Uterus (tissue), 3 donors: ENCODE measurements at regions not wholly inside any gene's neighbourhood (a gene's known extent, or its start where the extent isn't known, plus 50 kb on each side); places are given as distances from the start of the nearest gene placed in this dataset.

Experiments
- DNase-seq, 2 donors: peaks; one replicate each; pipeline ENCODE4 v3.0.0-alpha.2; 2019 to 2020
- H3K27ac ChIP-seq, 2 donors: fragments of 200-600 bp; sonication (generic); 1 replicate in 1 of 2; 2 replicates in 1 of 2; pipeline ENCODE4 v1.5.1; 2016 to 2018
- H3K27me3 ChIP-seq, 2 donors: fragments of 200-600 bp; sonication (generic); one replicate each; pipeline ENCODE4 v1.5.1; 2018 to 2019; ENCODE audit warnings: control low read depth in 1 of 2
- H3K36me3 ChIP-seq, 2 donors: fragments of 200-600 bp; sonication (generic); one replicate each; pipeline ENCODE4 v1.5.1; 2019; ENCODE audit warnings: control low read depth in 1 of 2
- H3K4me1 ChIP-seq, 2 donors: fragments of 200-600 bp; sonication (generic); one replicate each; pipeline ENCODE4 v1.5.1; 2018 to 2019; ENCODE audit warnings: control low read depth in 1 of 2
- H3K4me3 ChIP-seq, 2 donors: fragments of 200-600 bp; sonication (generic); 1 replicate in 1 of 2; 2 replicates in 1 of 2; pipeline ENCODE4 v1.5.1; 2018 to 2019; ENCODE audit warnings: mild to moderate bottlenecking in 1 of 2
- H3K9me3 ChIP-seq, 2 donors: fragments of 200-600 bp; sonication (generic); one replicate each; pipeline ENCODE4 v1.5.1; 2019; ENCODE audit warnings: control low read depth in 1 of 2
- POLR2A ChIP-seq, 2 donors: fragments of 450-650 bp; IDR thresholded peaks; one replicate each; pipeline ENCODE4 v1.6.1; 2016; ENCODE audit warnings: antibody characterized with exemption in 2 of 2, mild to moderate bottlenecking in 1 of 2, moderate library complexity in 1 of 2
- intact Hi-C: fragments of 100-400 bp; cut with DNase I; formaldehyde crosslinking; loops from one replicate; pipeline ENCODE4 v1.15.1; 2023; ENCODE audit warnings: low total_unique reads
- TF ChIP-seq, protein P1 (sequence below), 4 experiments: fragments of 200-600 bp in 2 of 4; fragments of 450-650 bp in 2 of 4; sonication (generic) in 2 of 4; IDR thresholded peaks; one replicate each; pipeline ENCODE4 v1.5.1; 2016 to 2019; ENCODE audit warnings: antibody characterized with exemption in 4 of 4, mild to moderate bottlenecking in 2 of 4, moderate library complexity in 1 of 4
- donor health status: DM: yes; HTN: yes; CAD: no.

DNA sequence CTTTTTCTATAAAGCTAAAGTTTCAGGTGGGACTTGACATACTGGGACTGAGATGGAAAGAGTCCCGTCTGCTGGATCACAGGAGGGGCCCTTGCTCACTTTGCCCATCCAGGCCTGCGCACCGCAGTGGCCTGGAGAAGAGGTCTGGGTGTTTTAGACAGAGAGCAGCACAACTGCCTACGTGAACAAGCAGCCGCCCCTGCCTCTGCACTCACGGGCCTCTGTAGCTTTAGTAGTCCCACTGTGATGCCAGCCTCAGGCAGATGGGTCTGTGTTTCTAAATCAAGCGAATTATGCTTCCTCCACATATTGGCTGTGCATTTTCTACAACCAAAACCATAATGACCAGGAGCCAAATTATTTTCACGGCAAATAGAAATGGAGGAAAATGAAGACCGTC is 184.8 kb upstream of the FOXQ1 start:
- no peaks in the 10 kb centered on the region for H3K27me3 ChIP-seq
- H3K4me1 ChIP-seq: no peaks in the 10 kb centered on the region
- no peak for DNase-seq
- TF ChIP-seq, protein P1, sequence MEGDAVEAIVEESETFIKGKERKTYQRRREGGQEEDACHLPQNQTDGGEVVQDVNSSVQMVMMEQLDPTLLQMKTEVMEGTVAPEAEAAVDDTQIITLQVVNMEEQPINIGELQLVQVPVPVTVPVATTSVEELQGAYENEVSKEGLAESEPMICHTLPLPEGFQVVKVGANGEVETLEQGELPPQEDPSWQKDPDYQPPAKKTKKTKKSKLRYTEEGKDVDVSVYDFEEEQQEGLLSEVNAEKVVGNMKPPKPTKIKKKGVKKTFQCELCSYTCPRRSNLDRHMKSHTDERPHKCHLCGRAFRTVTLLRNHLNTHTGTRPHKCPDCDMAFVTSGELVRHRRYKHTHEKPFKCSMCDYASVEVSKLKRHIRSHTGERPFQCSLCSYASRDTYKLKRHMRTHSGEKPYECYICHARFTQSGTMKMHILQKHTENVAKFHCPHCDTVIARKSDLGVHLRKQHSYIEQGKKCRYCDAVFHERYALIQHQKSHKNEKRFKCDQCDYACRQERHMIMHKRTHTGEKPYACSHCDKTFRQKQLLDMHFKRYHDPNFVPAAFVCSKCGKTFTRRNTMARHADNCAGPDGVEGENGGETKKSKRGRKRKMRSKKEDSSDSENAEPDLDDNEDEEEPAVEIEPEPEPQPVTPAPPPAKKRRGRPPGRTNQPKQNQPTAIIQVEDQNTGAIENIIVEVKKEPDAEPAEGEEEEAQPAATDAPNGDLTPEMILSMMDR (IDR thresholded peaks at IDR 0.05): no peak
- TF ChIP-seq POLR2A (IDR thresholded peaks at IDR 0.05): no peak
- no peak overlapping the region for H3K4me3 ChIP-seq
- H3K36me3 ChIP-seq: no peaks in the 10 kb centered on the region
- no peak overlapping the region for H3K27ac ChIP-seq
- no peaks in the 10 kb centered on the region for H3K9me3 ChIP-seq
- intact Hi-C loops: no loop called here

DNA sequence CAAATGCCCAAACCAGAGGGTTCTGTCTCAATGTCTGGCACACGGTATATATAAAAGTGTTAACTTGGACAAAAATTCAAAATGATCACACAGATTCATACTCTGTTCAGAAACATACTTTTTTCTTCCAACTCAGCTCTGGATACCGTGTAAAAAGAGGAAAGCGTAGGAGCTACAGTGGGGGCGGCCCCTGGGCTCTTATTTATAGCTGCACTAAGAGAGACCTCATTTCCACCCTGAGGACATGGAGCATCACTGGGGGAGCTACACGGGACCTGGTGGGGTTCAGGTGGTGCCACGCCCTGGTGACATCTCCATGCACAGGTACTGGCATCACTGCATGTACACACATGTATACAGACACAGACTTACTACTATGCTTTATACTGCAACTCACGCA is 185.9 kb upstream of the FOXQ1 start:
- TF ChIP-seq, protein P1 (IDR thresholded peaks at IDR 0.05): no peak
- TF ChIP-seq POLR2A (IDR thresholded peaks at IDR 0.05): no peak
- intact Hi-C loops: no loop called here
- no peak for DNase-seq
- Histone ChIP-seq H3K4me3 (no peak overlapping the region), H3K9me3 (no peaks in the 10 kb centered on the region), H3K27ac (no peak overlapping the region), H3K4me1 (no peaks in the 10 kb centered on the region), H3K36me3 (no peaks in the 10 kb centered on the region), H3K27me3 (no peaks in the 10 kb centered on the region)

DNA sequence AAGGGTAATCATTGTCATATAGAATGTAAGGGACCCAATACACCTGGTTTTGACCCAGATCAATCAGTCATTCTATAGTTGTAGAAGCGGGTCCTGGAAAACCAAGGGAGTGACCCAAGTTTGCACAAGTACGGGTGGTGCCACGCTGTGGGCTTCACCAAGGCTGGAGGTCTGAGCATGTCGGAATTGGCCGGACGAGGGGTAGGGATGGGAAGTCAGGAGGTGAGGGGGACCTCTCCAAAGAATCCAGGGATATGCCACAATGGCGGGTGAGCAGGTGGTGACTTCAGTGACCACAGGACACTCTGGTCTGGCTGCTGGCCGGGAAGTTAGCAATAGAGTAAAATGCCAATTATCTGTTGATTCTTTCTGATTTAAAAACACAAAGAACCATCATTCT is 186.6 kb upstream of the FOXQ1 start:
- TF ChIP-seq, protein P1 (IDR thresholded peaks at IDR 0.05): no peak
- no peak for TF ChIP-seq POLR2A (IDR thresholded peaks at IDR 0.05)
- no peak for DNase-seq

DNA sequence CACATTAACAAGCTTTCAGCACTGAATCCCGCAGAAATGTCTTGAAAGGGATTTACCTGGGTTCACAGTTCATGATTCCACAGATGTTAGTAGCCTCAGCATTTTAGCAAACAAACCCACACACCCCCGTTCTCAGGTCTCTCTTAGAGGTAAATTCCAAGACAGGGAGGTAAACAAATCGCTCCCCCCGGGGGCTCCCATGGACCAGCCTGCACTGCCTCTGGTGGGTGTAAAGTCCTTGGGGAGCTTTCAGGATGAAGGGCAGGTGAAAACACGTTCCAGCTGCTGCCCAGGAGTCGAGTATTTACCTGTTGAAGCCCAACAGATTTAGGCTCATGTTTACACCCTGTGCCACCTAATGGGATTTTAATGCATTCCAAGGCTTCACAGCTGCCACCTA is 187.0 kb upstream of the FOXQ1 start:
- Histone ChIP-seq H3K36me3 (no peaks in the 10 kb centered on the region), H3K4me1 (no peaks in the 10 kb centered on the region), H3K4me3 (no peak overlapping the region), H3K9me3 (no peaks in the 10 kb centered on the region), H3K27me3 (no peaks in the 10 kb centered on the region), H3K27ac (no peak overlapping the region)
- TF ChIP-seq, protein P1 (IDR thresholded peaks at IDR 0.05): no peak
- TF ChIP-seq POLR2A (IDR thresholded peaks at IDR 0.05): no peak
- no peak for DNase-seq
- intact Hi-C loops: no loop called here

More for the DNA sequence above, 186.6 kb upstream of the FOXQ1 start:
- Histone ChIP-seq H3K4me1 (no peaks in the 10 kb centered on the region), H3K4me3 (no peak overlapping the region), H3K36me3 (no peaks in the 10 kb centered on the region), H3K9me3 (no peaks in the 10 kb centered on the region), H3K27me3 (no peaks in the 10 kb centered on the region), H3K27ac (no peak overlapping the region)
- intact Hi-C loops: no loop called here

DNA sequence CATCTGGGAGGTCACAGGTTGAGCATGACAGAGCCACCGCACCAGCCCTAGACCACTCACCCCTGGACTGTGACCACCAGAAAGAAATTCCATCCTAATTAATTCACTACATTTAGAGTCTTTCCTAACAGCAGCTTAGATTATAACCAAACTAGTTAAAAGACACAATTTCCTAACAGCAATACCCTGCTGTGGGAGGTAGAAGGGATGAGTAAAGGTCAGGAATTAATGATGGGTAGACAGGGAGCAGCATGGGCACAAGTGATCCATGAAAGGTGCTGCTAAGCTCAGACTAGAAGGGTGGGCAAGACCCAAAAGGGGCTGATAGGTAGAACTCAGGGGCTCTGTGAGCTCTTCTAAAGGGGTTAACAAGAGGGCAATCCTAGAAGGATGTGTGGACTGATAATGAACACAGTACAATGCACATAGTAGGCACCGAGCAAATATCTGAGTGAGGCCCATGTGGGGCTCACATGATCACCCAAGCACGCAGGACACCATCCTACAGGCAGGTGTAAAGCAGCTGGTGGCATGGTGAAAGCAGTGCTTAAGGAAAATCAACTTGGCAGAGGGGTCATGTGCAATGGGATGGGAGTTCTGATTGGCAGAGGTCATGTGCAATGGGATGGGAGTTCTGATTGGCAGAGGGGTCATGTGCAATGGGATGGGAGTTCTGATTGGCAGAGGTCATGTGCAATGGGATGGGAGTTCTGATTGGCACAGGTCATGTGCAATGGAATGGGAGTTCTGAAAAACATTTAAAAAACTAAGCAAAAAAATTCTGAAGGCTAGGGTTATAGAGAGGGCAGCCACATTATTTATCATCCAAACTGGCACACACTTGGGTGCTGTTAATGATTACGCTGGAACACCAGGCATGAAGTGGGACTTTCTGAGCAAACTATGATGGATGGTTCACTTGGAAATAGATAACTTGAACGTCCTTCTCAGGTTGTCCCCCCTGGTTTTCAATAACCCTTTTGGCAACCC is 188.2 kb upstream of the FOXQ1 start:
- no peak overlapping the region for H3K4me3 ChIP-seq
- H3K27me3 ChIP-seq: no peaks in the 10 kb centered on the region
- intact Hi-C loops: no loop called here
- H3K36me3 ChIP-seq: no peaks in the 10 kb centered on the region
- H3K27ac ChIP-seq: no peak overlapping the region
- no peak for DNase-seq
- H3K4me1 ChIP-seq: no peaks in the 10 kb centered on the region
- no peaks in the 10 kb centered on the region for H3K9me3 ChIP-seq
- TF ChIP-seq POLR2A (IDR thresholded peaks at IDR 0.05): no peak
- TF ChIP-seq, protein P1 (IDR thresholded peaks at IDR 0.05): no peak
